Adrenal gland (tissue), 5 donors: ENCODE measurements at regions not wholly inside any gene's neighbourhood (a gene's known extent, or its start where the extent isn't known, plus 50 kb on each side); places are given as distances from the start of the nearest gene placed in this dataset.

Source experiments
- CTCF ChIP-seq, 6 experiments: fragments of 450-650 bp in 4 of 6; fragments of 200-600 bp in 2 of 6; sonication (generic) in 1 of 6; IDR thresholded peaks; 1 replicate in 5 of 6; 2 replicates in 1 of 6; pipeline versions ENCODE4 v1.5.1 to v1.8.0; 2016 to 2021; ENCODE audit warnings: antibody characterized with exemption in 6 of 6, mild to moderate bottlenecking in 2 of 6, moderate library complexity in 1 of 6
- POLR2A ChIP-seq, 2 donors: fragments of 450-650 bp; IDR thresholded peaks; one replicate each; pipeline ENCODE4 v1.6.1; 2017; ENCODE audit warnings: antibody characterized with exemption in 2 of 2, mild to moderate bottlenecking in 2 of 2, moderate library complexity in 1 of 2
- donor health status: DM: no; HTN: no; CAD: no.

- TF ChIP-seq POLR2A (IDR thresholded peaks at IDR 0.05) (no peak), CTCF (IDR thresholded peaks at IDR 0.05) (no peak)
Observed at GRCh38 chr7:153930696-153931095, 121.5 kb upstream of the DPP6 start.
